PC-9 (cell line): ENCODE measurements at regions not wholly inside any gene's neighbourhood (a gene's known extent, or its start where the extent isn't known, plus 50 kb on each side); places are given as distances from the start of the nearest gene placed in this dataset.

Experiments
- EZH2 ChIP-seq: fragments of 200-600 bp; sonication (generic); IDR thresholded peaks from 2 replicates; pipeline ENCODE4 v1.8.0; 2017; ENCODE audit warnings: antibody characterized with exemption, low read depth
- TF ChIP-seq, protein P1 (sequence below): fragments of 200-600 bp; sonication (generic); conservative IDR thresholded peaks from 2 replicates; pipeline ENCODE4 v1.6.1; 2017; ENCODE audit warnings: mixed run types, antibody characterized with exemption, mild to moderate bottlenecking, moderate library complexity

DNA sequence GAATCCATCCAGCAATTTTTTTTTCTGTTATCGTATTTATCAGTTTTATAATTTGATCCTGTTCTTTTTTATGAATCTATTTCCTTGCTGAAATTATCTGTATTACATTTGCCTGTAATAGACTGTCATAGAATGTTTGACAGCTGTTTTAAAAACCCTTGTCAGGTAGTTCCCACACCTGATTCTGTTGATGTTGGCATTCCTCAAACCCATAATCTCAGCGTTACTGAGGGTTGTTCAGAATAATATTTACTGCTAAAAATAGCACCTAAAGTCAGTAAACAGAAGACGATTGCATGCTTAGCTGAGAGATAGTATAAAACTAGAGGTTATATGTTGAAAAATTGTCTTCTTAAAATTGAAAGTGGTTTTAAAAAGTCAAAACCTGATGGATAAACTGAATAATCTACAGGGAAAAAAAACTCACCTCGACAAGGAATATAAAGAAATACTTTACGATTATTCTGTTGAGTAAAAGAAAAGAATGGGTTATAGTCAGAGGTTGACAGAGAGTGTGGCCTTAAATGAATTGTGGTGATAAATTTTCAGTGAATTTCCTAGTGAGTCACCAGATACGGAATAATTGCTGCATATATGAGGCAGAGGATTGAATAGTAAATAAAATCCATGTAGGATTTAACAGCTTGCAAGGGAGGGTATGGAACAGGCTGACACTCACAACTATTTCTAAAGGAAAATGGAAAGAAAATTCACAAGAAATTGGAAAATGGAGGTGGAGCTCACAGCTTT lies 824.1 kb upstream of the IGFBP3 start:
- TF ChIP-seq, protein P1, sequence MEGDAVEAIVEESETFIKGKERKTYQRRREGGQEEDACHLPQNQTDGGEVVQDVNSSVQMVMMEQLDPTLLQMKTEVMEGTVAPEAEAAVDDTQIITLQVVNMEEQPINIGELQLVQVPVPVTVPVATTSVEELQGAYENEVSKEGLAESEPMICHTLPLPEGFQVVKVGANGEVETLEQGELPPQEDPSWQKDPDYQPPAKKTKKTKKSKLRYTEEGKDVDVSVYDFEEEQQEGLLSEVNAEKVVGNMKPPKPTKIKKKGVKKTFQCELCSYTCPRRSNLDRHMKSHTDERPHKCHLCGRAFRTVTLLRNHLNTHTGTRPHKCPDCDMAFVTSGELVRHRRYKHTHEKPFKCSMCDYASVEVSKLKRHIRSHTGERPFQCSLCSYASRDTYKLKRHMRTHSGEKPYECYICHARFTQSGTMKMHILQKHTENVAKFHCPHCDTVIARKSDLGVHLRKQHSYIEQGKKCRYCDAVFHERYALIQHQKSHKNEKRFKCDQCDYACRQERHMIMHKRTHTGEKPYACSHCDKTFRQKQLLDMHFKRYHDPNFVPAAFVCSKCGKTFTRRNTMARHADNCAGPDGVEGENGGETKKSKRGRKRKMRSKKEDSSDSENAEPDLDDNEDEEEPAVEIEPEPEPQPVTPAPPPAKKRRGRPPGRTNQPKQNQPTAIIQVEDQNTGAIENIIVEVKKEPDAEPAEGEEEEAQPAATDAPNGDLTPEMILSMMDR = no peak
- TF ChIP-seq EZH2 = no peak
